ENCODE measurements at regions not wholly inside any gene's neighbourhood (a gene's known extent, or its start where the extent isn't known, plus 50 kb on each side); places are given as distances from the start of the nearest gene placed in this dataset.

- TF ChIP-seq CTCF (IDR thresholded peaks at IDR 0.05) (no peak), POLR2A (IDR thresholded peaks at IDR 0.05; ENCODE audit: low read depth) (no peak)
Measured at GRCh38 chr1:164443166-164443565, 115.8 kb upstream of the PBX1 start.
